ENCODE measurements at regions not wholly inside any gene's neighbourhood (a gene's known extent, or its start where the extent isn't known, plus 50 kb on each side); places are given as distances from the start of the nearest gene placed in this dataset.
"Not testable (repeated sequence)": the region's sequence is repeated elsewhere in the genome, so short reads cannot be mapped to it uniquely, and the experiment has no call there.

DNA sequence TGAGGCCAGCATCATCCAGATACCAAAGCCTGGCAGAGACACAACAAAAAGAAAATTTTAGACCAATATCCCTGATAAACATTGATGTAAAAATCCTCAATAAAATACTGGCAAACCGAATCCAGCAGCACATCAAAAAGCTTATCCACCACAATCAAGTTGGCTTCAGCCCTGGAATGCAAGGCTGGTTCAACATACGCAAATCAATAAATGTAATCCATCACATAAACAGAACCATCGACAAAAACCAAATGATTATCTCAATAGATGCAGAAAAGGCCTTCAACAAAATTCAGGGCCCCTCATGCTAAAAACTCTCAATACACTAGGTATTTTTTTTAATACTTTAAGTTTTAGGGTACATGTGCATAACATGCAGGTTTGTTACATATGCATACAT lies 74.1 kb downstream of the ELAPOR2 start:
- H3K4me1 ChIP-seq; H3K9me3 ChIP-seq; DNase-seq (ENCODE audit: low spot score in 2 of 2); H3K4me3 ChIP-seq; H3K27me3 ChIP-seq (ENCODE audit: low read depth); in situ Hi-C loops (cut with MboI; ENCODE audit: low sequenced_read_pairs); H3K36me3 ChIP-seq (replicated peaks): not testable (repeated sequence)

DNA sequence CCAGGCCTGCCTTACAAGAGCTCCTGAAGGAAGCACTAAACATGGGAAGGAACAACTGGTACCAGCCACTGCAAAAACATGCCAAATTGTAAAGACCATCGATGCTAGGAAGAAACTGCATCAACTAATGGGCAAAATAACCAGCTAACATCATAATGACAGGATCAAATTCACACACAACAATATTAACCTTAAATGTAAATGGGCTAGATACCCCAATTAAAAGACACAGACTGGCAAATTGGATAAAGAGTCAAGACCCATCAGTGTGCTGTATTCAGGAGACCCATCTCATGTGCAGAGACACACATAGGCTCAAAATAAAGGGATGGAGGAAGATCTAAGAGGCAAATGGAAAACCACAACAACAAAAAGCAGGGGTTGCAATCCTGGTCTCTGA lies 75.8 kb downstream of the ELAPOR2 start:
- H3K4me1 ChIP-seq; in situ Hi-C loops (cut with MboI; ENCODE audit: low sequenced_read_pairs); H3K9me3 ChIP-seq; H3K4me3 ChIP-seq; H3K36me3 ChIP-seq (replicated peaks); H3K27me3 ChIP-seq (ENCODE audit: low read depth); DNase-seq (ENCODE audit: low spot score in 2 of 2): not testable (repeated sequence)

DNA sequence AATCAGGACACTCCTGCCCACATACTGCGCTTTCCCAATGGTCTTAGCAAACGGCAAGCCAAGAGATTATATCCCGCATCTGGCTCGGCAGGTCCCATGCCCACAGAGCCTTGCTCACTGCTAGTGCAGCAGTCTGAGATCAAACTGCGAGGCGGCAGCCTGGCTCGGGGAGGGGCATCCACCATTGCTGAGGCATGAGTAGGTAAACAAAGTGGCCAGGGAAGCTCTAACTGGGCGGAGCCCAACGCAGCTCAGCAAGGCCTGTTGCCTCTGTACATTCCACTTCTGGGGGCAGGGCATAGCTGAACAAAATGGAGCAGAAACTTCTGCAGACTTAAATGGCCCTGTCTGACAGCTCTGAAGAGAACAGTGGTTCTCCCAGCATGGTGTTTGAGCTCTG lies 77.5 kb downstream of the ELAPOR2 start:
- H3K4me3 ChIP-seq; H3K27me3 ChIP-seq (ENCODE audit: low read depth); H3K36me3 ChIP-seq (replicated peaks); H3K9me3 ChIP-seq; H3K4me1 ChIP-seq; in situ Hi-C loops (cut with MboI; ENCODE audit: low sequenced_read_pairs); DNase-seq (ENCODE audit: low spot score in 2 of 2): not testable (repeated sequence)

- no peaks in the 10 kb centered on the region for H3K9me3 ChIP-seq
- no peak for DNase-seq (ENCODE audit: low spot score in 2 of 2)
- in situ Hi-C loops (cut with MboI; ENCODE audit: low sequenced_read_pairs), result no loop called here
- H3K27me3 ChIP-seq (ENCODE audit: low read depth), result no peaks in the 10 kb centered on the region
- no peak overlapping the region for H3K4me3 ChIP-seq
- H3K4me1 ChIP-seq, result no peaks in the 10 kb centered on the region
- H3K36me3 ChIP-seq (replicated peaks), result no peaks in the 10 kb centered on the region
Observed at GRCh38 chr7:86981127-86981526, 78.3 kb downstream of the ELAPOR2 start.

- H3K9me3 ChIP-seq, result no peaks in the 10 kb centered on the region
- no peaks in the 10 kb centered on the region for H3K36me3 ChIP-seq (replicated peaks)
- DNase-seq (ENCODE audit: low spot score in 2 of 2), result no peak
- in situ Hi-C loops (cut with MboI; ENCODE audit: low sequenced_read_pairs), result no loop called here
- H3K4me3 ChIP-seq, result no peak overlapping the region
- no peaks in the 10 kb centered on the region for H3K27me3 ChIP-seq (ENCODE audit: low read depth)
- no peaks in the 10 kb centered on the region for H3K4me1 ChIP-seq
Observed at GRCh38 chr7:86980223-86980622, 79.2 kb downstream of the ELAPOR2 start.

GRCh38 chr7:86978808-86979506 lies 80.5 kb downstream of the ELAPOR2 start:
- in situ Hi-C loops (cut with MboI; ENCODE audit: low sequenced_read_pairs), result no loop called here
- no peaks in the 10 kb centered on the region for H3K4me1 ChIP-seq
- H3K4me3 ChIP-seq, result no peak overlapping the region
- no peaks in the 10 kb centered on the region for H3K9me3 ChIP-seq
- no peaks in the 10 kb centered on the region for H3K36me3 ChIP-seq (replicated peaks)
- no peaks in the 10 kb centered on the region for H3K27me3 ChIP-seq (ENCODE audit: low read depth)
- no peak for DNase-seq (ENCODE audit: low spot score in 2 of 2)

GRCh38 chr7:86976958-86977357 lies 82.5 kb downstream of the ELAPOR2 start:
- DNase-seq (ENCODE audit: low spot score in 2 of 2), result no peak
- H3K9me3 ChIP-seq, result no peaks in the 10 kb centered on the region
- H3K27me3 ChIP-seq (ENCODE audit: low read depth), result no peaks in the 10 kb centered on the region
- H3K4me3 ChIP-seq, result no peak overlapping the region
- no peaks in the 10 kb centered on the region for H3K4me1 ChIP-seq
- no peaks in the 10 kb centered on the region for H3K36me3 ChIP-seq (replicated peaks)
- in situ Hi-C loops (cut with MboI; ENCODE audit: low sequenced_read_pairs), result no loop called here

DNA sequence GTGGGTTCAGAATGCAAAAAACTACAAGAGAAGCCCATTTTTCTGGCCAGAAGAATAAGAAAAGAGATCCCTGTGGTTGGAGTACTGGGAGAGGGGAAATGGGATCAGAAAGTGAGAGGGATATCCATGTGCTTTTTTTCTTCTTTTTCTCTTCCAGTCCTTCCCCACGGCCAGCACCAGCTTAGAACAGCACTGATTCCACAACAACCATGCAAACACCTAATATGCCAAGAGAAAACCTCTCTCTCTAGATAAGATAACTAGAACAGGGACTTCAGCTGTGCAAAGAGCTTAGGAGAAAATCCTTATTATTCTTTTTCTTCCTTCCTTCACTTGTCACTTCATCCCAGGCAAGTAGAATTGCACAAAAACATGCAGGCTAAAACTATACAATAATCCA lies 83.5 kb downstream of the ELAPOR2 start:
- DNase-seq (ENCODE audit: low spot score in 2 of 2), result no peak
- Histone ChIP-seq H3K27me3 (ENCODE audit: low read depth) (no peaks in the 10 kb centered on the region), H3K36me3 (replicated peaks) (no peaks in the 10 kb centered on the region), H3K4me3 (no peak overlapping the region), H3K9me3 (no peaks in the 10 kb centered on the region), H3K4me1 (no peaks in the 10 kb centered on the region)
- in situ Hi-C loops (cut with MboI; ENCODE audit: low sequenced_read_pairs), result no loop called here

DNA sequence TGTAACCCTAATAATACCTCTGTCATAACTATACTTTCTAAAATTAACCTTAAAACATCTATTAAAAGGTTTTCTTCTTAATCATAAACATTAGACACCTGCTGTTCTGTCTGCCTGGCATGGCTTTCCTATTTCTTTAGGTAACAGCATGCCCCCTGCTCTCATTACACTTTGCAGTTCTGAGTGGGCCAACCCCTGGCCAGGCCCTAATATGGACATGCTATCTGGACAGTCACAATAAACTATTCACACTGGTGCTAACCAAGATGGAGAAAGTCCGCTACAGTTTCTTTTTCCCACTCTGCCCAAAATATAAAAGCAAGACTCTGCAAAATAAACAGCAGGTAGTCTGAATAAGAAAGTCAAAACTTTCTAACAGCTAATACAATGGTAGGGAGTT lies 84.0 kb downstream of the ELAPOR2 start:
- in situ Hi-C loops (cut with MboI; ENCODE audit: low sequenced_read_pairs), result no loop called here
- Histone ChIP-seq H3K4me1 (no peaks in the 10 kb centered on the region), H3K9me3 (no peaks in the 10 kb centered on the region), H3K4me3 (no peak overlapping the region), H3K27me3 (ENCODE audit: low read depth) (no peaks in the 10 kb centered on the region), H3K36me3 (replicated peaks) (no peaks in the 10 kb centered on the region)
- no peak for DNase-seq (ENCODE audit: low spot score in 2 of 2)

DNA sequence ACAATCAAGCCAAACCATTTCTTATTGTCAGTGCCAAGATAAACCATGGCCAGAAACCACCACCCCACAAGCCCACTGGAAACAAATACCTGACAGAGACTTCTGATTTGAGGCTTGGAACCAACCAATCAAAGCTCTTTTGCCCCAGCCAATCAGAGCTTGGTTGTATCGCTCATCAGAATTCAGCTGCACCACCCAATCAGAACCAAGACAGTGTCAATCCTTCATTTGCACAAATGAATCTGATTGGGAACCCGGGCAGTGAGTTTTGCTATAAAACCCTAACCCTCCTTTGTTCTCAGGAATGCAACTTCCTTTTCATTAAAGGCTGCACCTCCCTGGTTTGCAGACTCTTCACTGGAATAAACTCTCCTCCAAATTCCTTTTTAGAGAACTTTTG lies 87.4 kb downstream of the ELAPOR2 start:
- no peaks in the 10 kb centered on the region for H3K36me3 ChIP-seq (replicated peaks)
- no peak overlapping the region for H3K4me3 ChIP-seq
- H3K9me3 ChIP-seq, result no peaks in the 10 kb centered on the region
- H3K27me3 ChIP-seq (ENCODE audit: low read depth), result no peaks in the 10 kb centered on the region
- no peak for DNase-seq (ENCODE audit: low spot score in 2 of 2)
- H3K4me1 ChIP-seq, result no peaks in the 10 kb centered on the region
- in situ Hi-C loops (cut with MboI; ENCODE audit: low sequenced_read_pairs), result no loop called here

GRCh38 chr7:86970986-86971385 lies 88.5 kb downstream of the ELAPOR2 start:
- H3K27me3 ChIP-seq (ENCODE audit: low read depth), result no peaks in the 10 kb centered on the region
- DNase-seq (ENCODE audit: low spot score in 2 of 2), result no peak
- no peaks in the 10 kb centered on the region for H3K36me3 ChIP-seq (replicated peaks)
- in situ Hi-C loops (cut with MboI; ENCODE audit: low sequenced_read_pairs), result no loop called here
- H3K4me1 ChIP-seq, result no peaks in the 10 kb centered on the region
- H3K4me3 ChIP-seq, result no peak overlapping the region
- no peaks in the 10 kb centered on the region for H3K9me3 ChIP-seq

GRCh38 chr7:86970547-86970946 lies 88.9 kb downstream of the ELAPOR2 start:
- DNase-seq (ENCODE audit: low spot score in 2 of 2), result no peak
- in situ Hi-C loops (cut with MboI; ENCODE audit: low sequenced_read_pairs), result no loop called here

GRCh38 chr7:86969865-86970264 lies 89.6 kb downstream of the ELAPOR2 start:
- Histone ChIP-seq H3K4me3 (no peak overlapping the region), H3K9me3 (no peaks in the 10 kb centered on the region), H3K36me3 (replicated peaks) (no peaks in the 10 kb centered on the region), H3K27me3 (ENCODE audit: low read depth) (no peaks in the 10 kb centered on the region), H3K4me1 (no peaks in the 10 kb centered on the region)
- in situ Hi-C loops (cut with MboI; ENCODE audit: low sequenced_read_pairs), result no loop called here
- DNase-seq (ENCODE audit: low spot score in 2 of 2), result no peak

More at GRCh38 chr7:86970547-86970946, 88.9 kb downstream of the ELAPOR2 start:
- Histone ChIP-seq H3K9me3 (no peaks in the 10 kb centered on the region), H3K27me3 (ENCODE audit: low read depth) (no peaks in the 10 kb centered on the region), H3K36me3 (replicated peaks) (no peaks in the 10 kb centered on the region), H3K4me3 (no peak overlapping the region), H3K4me1 (no peaks in the 10 kb centered on the region)

GRCh38 chr7:86968618-86969017 lies 90.8 kb downstream of the ELAPOR2 start:
- no peaks in the 10 kb centered on the region for H3K27me3 ChIP-seq (ENCODE audit: low read depth)
- no peak for DNase-seq (ENCODE audit: low spot score in 2 of 2)
- H3K9me3 ChIP-seq, result no peaks in the 10 kb centered on the region
- no peaks in the 10 kb centered on the region for H3K36me3 ChIP-seq (replicated peaks)
- in situ Hi-C loops (cut with MboI; ENCODE audit: low sequenced_read_pairs), result no loop called here
- H3K4me3 ChIP-seq, result no peak overlapping the region
- H3K4me1 ChIP-seq, result peaks cover 10% of the 10 kb centered on the region

DNA sequence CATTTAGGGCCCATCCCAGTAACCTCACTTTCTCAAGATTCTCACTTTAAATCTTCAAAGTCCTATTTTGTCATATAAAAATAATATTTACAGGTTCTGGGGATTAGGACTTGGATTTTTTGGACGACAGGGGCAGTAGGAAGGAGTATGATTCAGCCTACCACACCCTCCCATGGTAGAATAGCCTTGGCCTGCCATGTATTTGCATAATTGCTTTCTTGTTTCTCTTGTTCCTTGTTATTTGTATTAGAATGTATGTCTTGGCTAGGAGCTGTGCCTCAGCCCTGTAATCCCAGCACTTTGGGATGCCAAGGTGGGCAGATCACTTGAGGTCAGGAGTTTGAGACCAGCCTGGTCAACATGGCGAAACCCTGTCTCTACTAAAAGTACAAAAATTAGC lies 92.5 kb downstream of the ELAPOR2 start:
- Histone ChIP-seq H3K27me3 (ENCODE audit: low read depth) (no peaks in the 10 kb centered on the region), H3K4me1 (peaks cover 12% of the 10 kb centered on the region), H3K36me3 (replicated peaks) (no peaks in the 10 kb centered on the region), H3K9me3 (no peaks in the 10 kb centered on the region), H3K4me3 (no peak overlapping the region)
- DNase-seq (ENCODE audit: low spot score in 2 of 2), result no peak
- in situ Hi-C loops (cut with MboI; ENCODE audit: low sequenced_read_pairs), result no loop called here

All from HAP-1 (cell line).